ENCODE measurements at regions not wholly inside any gene's neighbourhood (a gene's known extent, or its start where the extent isn't known, plus 50 kb on each side); places are given as distances from the start of the nearest gene placed in this dataset.

- Histone ChIP-seq H3K4me3 (no peak overlapping the region), H3K4me1 (no peaks in the 10 kb centered on the region), H3K9me3 (no peaks in the 10 kb centered on the region), H3K27ac (no peak overlapping the region), H3K27me3 (no peaks in the 10 kb centered on the region), H3K36me3 (no peaks in the 10 kb centered on the region)
- TF ChIP-seq POLR2AphosphoS5 (IDR thresholded peaks at IDR 0.05; ENCODE audit: insufficient read depth in 1 of 2, low read depth in 1 of 2), result no peak
- TF ChIP-seq CTCF (IDR thresholded peaks at IDR 0.05), result no peak
- DNase-seq (ENCODE audit: extremely low spot score in 2 of 2), result peak; percentile 40 to 88
- intact Hi-C loops (cut with DNase I), result no loop called here
Observed at GRCh38 chr14:101246894-101247841, 314.1 kb upstream of the DIO3 start.

GRCh38 chr14:101247842-101248725, 313.2 kb upstream of the DIO3 start:
- Histone ChIP-seq H3K36me3 (no peaks in the 10 kb centered on the region), H3K27ac (no peak overlapping the region), H3K4me1 (no peaks in the 10 kb centered on the region), H3K27me3 (no peaks in the 10 kb centered on the region), H3K4me3 (no peak overlapping the region), H3K9me3 (no peaks in the 10 kb centered on the region)
- intact Hi-C loops (cut with DNase I), result no loop called here
- TF ChIP-seq POLR2A (IDR thresholded peaks at IDR 0.05) (no peak), POLR2AphosphoS5 (IDR thresholded peaks at IDR 0.05; ENCODE audit: insufficient read depth in 1 of 2, low read depth in 1 of 2) (no peak), CTCF (IDR thresholded peaks at IDR 0.05) (no peak)
- DNase-seq (ENCODE audit: extremely low spot score in 2 of 2), result peak in 1 of 2 donors; percentile 77

- Histone ChIP-seq H3K27me3 (no peaks in the 10 kb centered on the region), H3K27ac (no peak overlapping the region), H3K9me3 (no peaks in the 10 kb centered on the region), H3K4me1 (no peaks in the 10 kb centered on the region), H3K36me3 (no peaks in the 10 kb centered on the region), H3K4me3 (no peak overlapping the region)
- peak in 1 of 2 donors; percentile 54 for DNase-seq (ENCODE audit: extremely low spot score in 2 of 2)
- intact Hi-C loops (cut with DNase I), result no loop called here
- no peak for TF ChIP-seq POLR2A (IDR thresholded peaks at IDR 0.05)
- TF ChIP-seq CTCF (IDR thresholded peaks at IDR 0.05), result no peak
- no peak for TF ChIP-seq POLR2AphosphoS5 (IDR thresholded peaks at IDR 0.05; ENCODE audit: insufficient read depth in 1 of 2, low read depth in 1 of 2)
Observed at GRCh38 chr14:101248840-101249675, 312.2 kb upstream of the DIO3 start.

- DNase-seq (ENCODE audit: extremely low spot score in 2 of 2), result peak in 1 of 2 donors; percentile 58
Observed at GRCh38 chr14:101249676-101250036, 311.6 kb upstream of the DIO3 start.

More at GRCh38 chr14:101249676-101250036, 311.6 kb upstream of the DIO3 start:
- TF ChIP-seq CTCF (IDR thresholded peaks at IDR 0.05) (no peak), POLR2AphosphoS5 (IDR thresholded peaks at IDR 0.05; ENCODE audit: insufficient read depth in 1 of 2, low read depth in 1 of 2) (no peak), POLR2A (IDR thresholded peaks at IDR 0.05) (no peak)
- Histone ChIP-seq H3K27ac (peak overlapping the region; percentile 13), H3K4me1 (no peaks in the 10 kb centered on the region), H3K27me3 (no peaks in the 10 kb centered on the region), H3K9me3 (no peaks in the 10 kb centered on the region), H3K4me3 (no peak overlapping the region), H3K36me3 (no peaks in the 10 kb centered on the region)
- intact Hi-C loops (cut with DNase I), result no loop called here

All from vagina (tissue), 2 donors.